ENCODE measurements at regions not wholly inside any gene's neighbourhood (a gene's known extent, or its start where the extent isn't known, plus 50 kb on each side); places are given as distances from the start of the nearest gene placed in this dataset.

DNA sequence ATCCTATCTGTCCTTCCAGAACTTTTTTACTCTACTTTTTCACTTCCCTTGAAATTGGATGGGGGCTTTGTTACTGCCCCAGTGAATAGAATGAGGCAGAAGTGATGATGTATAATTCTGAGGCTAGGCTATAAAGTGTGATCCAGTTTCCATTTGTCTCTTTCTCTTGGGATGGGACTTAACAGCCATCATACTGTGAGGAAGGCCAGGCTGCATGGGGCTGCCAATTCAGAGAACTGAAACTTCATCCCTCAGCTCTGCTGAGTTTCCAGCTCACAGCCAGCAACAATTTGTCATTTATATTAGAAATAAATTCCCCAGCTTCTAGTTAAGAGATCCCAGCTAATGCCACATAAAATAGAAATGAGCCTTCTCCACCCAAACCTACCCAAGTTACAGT lies 504.0 kb upstream of the TGFBR2 start:
- TF ChIP-seq NFYB (CRISPR knock-in tag; conservative IDR thresholded peaks at IDR 0.05; ENCODE audit: low read depth) (no peak), SMAD4 (CRISPR knock-in tag; IDR thresholded peaks at IDR 0.05) (no peak), CTCF (IDR thresholded peaks at IDR 0.05) (no peak), ZNF317 (CRISPR knock-in tag; IDR thresholded peaks at IDR 0.05; ENCODE audit: borderline replicate concordance, low read depth) (no peak), NR2C2 (CRISPR knock-in tag; IDR thresholded peaks at IDR 0.05) (no peak), AR (CRISPR knock-in tag; IDR thresholded peaks at IDR 0.05) (no peak), NFE2L1 (CRISPR knock-in tag; IDR thresholded peaks at IDR 0.05) (no peak), TCF7 (CRISPR knock-in tag; IDR thresholded peaks at IDR 0.05; ENCODE audit: low read depth) (no peak)
- TF ChIP-seq, protein P1, sequence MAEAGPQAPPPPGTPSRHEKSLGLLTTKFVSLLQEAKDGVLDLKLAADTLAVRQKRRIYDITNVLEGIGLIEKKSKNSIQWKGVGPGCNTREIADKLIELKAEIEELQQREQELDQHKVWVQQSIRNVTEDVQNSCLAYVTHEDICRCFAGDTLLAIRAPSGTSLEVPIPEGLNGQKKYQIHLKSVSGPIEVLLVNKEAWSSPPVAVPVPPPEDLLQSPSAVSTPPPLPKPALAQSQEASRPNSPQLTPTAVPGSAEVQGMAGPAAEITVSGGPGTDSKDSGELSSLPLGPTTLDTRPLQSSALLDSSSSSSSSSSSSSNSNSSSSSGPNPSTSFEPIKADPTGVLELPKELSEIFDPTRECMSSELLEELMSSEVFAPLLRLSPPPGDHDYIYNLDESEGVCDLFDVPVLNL (CRISPR knock-in tag; IDR thresholded peaks at IDR 0.05; ENCODE audit: borderline replicate concordance, low read depth) = no peak
- TF ChIP-seq, protein P2, sequence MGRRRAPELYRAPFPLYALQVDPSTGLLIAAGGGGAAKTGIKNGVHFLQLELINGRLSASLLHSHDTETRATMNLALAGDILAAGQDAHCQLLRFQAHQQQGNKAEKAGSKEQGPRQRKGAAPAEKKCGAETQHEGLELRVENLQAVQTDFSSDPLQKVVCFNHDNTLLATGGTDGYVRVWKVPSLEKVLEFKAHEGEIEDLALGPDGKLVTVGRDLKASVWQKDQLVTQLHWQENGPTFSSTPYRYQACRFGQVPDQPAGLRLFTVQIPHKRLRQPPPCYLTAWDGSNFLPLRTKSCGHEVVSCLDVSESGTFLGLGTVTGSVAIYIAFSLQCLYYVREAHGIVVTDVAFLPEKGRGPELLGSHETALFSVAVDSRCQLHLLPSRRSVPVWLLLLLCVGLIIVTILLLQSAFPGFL (CRISPR knock-in tag; IDR thresholded peaks at IDR 0.05; ENCODE audit: borderline replicate concordance) = no peak
- TF ChIP-seq, protein P3, sequence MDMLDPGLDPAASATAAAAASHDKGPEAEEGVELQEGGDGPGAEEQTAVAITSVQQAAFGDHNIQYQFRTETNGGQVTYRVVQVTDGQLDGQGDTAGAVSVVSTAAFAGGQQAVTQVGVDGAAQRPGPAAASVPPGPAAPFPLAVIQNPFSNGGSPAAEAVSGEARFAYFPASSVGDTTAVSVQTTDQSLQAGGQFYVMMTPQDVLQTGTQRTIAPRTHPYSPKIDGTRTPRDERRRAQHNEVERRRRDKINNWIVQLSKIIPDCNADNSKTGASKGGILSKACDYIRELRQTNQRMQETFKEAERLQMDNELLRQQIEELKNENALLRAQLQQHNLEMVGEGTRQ (CRISPR knock-in tag; IDR thresholded peaks at IDR 0.05) = no peak
- TF ChIP-seq, protein P4, sequence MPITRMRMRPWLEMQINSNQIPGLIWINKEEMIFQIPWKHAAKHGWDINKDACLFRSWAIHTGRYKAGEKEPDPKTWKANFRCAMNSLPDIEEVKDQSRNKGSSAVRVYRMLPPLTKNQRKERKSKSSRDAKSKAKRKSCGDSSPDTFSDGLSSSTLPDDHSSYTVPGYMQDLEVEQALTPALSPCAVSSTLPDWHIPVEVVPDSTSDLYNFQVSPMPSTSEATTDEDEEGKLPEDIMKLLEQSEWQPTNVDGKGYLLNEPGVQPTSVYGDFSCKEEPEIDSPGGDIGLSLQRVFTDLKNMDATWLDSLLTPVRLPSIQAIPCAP (CRISPR knock-in tag; IDR thresholded peaks at IDR 0.05) = no peak
- TF ChIP-seq, protein P5, sequence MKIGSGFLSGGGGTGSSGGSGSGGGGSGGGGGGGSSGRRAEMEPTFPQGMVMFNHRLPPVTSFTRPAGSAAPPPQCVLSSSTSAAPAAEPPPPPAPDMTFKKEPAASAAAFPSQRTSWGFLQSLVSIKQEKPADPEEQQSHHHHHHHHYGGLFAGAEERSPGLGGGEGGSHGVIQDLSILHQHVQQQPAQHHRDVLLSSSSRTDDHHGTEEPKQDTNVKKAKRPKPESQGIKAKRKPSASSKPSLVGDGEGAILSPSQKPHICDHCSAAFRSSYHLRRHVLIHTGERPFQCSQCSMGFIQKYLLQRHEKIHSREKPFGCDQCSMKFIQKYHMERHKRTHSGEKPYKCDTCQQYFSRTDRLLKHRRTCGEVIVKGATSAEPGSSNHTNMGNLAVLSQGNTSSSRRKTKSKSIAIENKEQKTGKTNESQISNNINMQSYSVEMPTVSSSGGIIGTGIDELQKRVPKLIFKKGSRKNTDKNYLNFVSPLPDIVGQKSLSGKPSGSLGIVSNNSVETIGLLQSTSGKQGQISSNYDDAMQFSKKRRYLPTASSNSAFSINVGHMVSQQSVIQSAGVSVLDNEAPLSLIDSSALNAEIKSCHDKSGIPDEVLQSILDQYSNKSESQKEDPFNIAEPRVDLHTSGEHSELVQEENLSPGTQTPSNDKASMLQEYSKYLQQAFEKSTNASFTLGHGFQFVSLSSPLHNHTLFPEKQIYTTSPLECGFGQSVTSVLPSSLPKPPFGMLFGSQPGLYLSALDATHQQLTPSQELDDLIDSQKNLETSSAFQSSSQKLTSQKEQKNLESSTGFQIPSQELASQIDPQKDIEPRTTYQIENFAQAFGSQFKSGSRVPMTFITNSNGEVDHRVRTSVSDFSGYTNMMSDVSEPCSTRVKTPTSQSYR (CRISPR knock-in tag; IDR thresholded peaks at IDR 0.05) = no peak
